HG03571 (cell line): ENCODE measurements at regions not wholly inside any gene's neighbourhood (a gene's known extent, or its start where the extent isn't known, plus 50 kb on each side); places are given as distances from the start of the nearest gene placed in this dataset.
"Not testable (repeated sequence)": the region's sequence is repeated elsewhere in the genome, so short reads cannot be mapped to it uniquely, and the experiment has no call there.

Experiments
- ATAC-seq: cut with Tn5 transposase; IDR thresholded peaks from one replicate; pipeline ENCODE4 v1.9.1; 2021; ENCODE audit not compliant: unreplicated experiment

DNA sequence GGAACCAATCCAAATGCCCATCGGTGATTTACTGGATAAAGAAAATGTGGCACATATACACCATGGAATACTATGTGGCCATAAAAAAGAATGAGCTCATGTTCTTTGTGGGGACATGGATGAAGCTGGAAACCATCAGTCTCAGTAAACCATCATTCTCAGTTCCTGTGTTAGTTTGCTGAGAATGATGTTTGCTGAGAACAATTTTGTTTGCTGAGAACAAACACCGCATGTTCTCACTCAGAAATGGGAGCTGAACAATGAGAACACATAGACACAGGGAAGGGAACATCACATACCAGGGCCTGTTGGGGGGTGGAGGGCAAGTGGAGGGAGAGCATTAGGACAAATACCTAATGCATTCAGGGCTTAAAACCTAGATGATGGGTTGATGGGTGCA lies 185.5 kb downstream of the ANXA1 start:
- ATAC-seq = not testable (repeated sequence)

DNA sequence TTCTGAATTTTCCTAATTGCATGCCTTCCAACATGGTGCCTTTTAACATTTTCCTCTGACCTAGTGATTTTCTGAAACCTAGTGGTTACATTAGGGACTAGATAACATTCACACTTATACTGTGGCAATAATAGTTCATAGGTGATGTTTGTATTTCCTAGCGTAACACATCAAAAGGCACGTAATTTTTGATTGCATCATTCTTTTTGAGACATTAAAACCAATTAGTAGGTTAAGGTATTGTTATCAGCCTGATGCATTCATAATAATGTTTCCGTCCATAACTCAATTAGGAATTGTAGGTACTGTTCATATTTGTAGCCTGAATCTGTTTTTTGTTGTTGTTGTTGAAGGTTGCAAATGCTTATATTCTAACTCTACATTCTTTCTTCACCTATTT lies 192.4 kb downstream of the ANXA1 start:
- ATAC-seq = no peak

DNA sequence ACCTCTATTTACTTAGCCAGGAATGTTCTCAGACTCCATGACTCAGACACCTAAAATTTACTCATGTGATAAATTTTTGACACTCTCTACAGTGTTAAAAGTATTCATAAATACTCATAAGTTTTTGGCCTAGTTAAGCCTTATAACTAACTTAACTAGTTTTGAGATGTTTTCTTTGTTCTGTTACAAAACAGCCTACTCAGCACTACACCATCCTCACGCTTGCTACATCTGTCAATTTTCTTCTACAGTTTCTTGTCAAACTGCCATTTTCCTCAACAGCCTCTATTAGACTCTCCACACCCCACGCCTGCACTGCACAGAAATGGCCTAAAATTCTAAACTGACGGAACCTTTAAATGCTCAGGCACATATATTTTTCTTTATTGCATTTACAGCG lies 195.5 kb downstream of the ANXA1 start:
- no peak for ATAC-seq

DNA sequence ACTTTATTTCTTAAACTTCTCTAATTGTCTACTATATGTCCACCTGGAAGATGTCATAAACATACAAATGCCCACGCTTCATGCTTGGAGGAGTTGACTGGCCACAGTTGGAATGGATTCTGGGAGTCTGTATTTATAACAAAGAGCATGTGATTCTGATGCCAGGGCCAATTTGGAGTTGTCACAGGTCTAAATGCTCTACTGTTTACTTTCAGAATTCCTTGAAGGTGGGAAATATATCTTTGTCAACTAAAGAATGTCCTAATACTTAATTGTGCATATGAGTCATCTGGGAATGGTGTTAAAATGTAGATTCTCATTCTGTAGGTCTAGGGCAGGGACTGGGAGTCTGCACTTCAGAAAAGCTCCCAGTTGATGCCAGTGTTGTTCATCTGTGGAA lies 196.1 kb downstream of the ANXA1 start:
- no peak for ATAC-seq

DNA sequence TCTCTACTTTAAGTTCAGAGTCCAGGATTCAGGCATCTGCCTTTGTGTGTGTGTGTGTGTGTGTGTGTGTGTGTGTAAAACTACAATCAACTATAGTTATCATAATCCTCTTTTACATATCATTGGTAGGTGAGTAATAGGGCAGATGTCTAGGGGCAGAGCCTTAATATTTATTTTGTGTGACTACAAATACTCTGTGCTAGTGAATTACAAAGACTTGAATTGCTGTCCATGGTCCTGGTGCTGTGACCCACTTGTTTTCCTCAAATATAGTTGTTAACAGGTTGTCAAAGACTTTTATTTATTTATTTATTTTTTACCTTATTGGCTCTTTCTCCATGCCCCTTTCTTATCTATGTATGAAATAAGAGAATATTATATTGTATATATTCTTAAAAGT lies 196.8 kb downstream of the ANXA1 start:
- no peak for ATAC-seq

DNA sequence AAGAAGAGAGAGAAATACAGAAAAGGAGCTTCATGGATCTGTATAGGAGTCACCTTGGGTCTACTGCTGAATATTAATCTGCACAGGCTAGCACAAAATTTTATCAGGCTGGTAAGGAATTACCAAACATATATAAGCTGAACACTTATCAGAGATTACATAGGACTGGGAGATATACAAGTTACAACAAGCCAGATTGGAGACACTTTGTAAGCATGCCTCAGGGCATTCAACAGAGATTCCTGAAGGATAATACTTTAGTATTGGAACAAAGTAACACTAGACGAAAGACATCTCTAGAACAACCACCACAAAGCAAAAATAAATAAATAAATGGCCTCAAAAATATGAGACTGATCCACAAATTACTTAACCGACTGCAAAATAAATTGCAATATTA lies 197.8 kb downstream of the ANXA1 start:
- ATAC-seq = no peak

DNA sequence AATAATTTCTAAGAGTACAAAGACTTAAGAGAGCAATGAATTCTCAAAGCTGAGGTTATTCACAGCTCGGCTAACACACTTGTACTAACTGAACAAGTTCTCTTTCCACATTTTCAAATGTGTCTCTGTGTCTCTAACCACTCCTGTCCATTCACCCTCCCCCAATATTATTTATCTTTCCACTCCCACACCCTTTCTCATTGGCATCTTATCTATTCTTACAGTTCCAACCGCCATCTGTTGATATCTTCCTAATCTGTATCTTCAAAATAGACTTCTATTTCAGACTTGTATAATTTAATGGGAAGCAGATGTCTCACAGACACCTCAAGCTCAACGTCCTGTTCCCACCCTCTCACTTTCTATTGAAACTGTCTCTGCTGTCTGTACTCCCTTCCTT lies 205.9 kb downstream of the ANXA1 start:
- ATAC-seq = no peak

DNA sequence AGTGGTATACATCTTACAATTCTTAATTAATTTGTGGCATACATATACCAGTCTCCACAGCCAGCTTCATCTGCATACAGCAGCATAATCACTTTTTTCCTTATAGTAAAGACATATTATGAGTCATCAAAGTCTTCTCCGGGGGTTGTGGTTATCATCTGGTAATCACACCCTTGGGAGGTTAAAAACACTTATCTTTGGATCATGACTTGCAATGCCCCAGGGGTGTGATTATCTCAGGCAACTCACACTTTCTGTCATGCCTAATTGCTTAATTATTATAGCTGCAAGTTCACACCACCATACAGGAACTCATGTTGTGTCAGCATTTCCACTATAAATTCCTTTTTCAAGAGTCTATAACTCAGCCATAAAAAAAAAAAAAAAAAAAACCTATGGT lies 218.4 kb downstream of the ANXA1 start:
- no peak for ATAC-seq

DNA sequence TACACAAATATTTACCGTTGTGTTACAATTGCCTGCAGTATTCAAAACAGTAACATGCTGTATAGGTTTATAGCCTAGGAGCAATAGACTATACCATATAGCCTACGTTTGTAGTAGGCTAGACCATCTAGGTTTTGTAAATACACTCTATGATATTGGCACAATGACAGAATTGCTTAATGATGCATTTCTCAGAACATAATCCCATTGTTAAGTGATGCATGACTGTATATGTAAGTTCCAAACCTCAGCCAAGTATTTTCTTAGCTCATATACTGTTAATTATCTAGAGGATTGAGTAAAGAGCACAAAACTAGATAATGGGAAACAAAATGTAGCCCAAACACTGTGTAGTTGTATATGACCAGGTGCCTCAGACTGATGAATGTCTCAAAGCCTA lies 220.1 kb downstream of the ANXA1 start:
- ATAC-seq = no peak

DNA sequence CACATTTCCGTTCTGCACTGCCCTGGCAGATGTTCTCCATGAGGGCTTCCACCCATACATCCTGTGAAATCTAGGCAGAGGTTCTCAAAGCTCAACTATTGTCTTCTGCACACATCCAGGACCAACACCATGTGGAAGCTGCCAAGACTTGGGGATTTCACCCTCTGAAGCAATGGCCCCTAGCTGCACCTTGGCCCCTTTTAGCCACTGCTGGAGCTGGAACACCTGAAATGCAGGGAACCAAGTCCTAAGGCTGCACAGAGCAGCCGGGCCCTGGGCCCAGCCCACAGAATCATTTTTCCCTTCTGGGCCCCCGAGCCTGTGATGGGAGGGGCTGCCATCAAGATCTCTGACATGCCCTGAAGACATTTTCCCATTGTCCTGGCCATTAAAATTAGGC lies 228.7 kb downstream of the ANXA1 start:
- ATAC-seq = no peak

DNA sequence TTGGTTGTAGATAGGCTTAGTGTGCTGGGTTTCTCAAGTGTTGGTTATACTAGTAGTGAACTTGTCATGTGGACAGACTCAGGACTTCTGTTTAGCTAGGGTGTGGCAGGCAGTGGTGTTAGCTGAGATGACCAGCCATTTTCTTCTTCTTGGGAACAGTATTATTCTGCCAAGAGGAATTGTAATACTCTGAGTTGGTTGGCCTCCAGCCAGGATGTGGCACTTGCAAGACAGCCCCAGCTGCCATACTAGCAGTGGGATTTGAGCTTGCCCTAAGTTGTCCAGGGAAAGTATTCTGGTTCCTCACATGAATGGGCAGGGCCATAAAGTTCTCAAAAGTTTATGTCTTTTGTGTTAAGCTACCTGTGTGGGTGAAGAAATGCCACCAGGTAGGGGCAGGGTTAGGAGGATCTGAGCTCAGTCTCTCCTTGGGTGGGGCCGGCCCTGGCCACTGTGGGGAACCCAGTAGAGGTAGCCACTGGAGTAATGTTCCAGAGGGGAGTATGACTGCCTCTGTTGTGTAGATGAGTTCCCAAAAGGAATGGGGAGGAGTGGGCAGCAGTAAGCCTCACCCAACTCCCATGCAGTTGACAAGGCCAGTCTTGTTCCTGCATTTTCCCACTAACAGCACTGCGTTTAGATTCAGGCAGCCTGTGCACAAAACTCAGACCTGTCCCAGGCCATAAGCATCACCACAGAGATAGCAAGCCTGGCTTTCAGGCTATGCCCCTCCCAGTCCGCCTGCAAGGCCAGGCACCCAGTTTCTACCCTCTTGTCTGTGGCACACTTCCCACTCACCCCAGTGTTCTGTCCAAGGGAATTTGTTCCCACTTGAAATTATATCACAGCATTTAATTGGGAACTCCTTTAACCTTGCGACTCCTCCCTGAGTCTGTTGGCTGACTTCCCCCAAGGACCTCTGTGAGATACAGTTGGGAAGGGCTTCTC lies 250.7 kb downstream of the ANXA1 start:
- no peak for ATAC-seq

DNA sequence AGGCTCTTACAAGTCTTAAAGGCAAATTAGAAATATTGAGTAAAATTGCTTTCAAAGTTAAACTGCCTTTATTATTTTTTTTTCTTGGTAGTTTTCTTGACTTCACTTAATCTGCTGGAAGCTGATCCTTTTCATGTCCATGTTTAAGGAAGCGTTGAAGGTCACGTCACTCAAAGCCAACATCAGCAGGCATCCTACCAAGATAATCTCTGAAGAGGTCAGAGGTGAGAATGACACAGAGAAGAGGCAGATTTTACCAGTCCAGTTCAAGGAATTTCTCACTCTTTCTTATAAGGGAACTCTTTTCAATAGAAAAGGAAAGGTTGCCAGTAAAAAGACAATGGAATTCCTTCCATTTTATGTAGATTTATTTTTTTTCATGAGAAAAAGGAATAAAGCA lies 259.8 kb downstream of the ANXA1 start:
- ATAC-seq = no peak

DNA sequence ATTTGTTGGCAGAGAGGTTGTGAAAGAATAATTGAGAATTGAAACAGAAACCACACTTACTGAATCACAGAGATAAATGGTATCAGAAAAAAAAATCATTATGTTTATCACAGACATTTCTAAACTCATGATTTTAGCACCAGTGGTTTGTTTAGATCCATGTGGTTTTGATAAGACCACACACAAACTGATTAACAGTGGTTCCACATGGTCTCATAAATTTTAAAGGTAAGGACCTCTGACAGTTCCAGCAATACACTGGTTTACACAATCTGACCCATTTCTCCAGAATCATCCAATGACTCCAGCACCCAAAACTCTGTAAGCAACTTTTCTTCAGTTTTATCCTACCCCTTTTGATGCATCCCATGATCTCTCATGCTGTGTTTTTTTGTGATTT lies 261.2 kb downstream of the ANXA1 start:
- ATAC-seq = no peak

DNA sequence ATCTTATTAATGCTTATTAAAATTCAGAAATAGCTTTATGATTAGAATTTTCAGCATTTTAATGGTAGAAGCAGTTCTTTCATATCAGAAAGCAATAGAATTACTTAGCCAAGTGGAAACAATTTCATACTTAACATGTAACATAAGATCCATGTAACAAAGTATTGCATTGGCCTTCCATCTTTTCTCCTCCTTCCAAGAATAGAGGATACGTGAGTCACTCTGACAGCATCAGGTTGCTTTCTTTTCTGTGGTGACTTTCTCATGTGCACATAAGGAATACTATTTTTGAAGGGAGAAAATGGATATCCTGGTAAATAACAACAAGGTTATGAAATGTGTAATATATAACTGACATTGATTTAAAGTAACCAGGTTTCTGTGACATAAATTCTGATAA lies 272.2 kb downstream of the ANXA1 start:
- ATAC-seq = no peak

DNA sequence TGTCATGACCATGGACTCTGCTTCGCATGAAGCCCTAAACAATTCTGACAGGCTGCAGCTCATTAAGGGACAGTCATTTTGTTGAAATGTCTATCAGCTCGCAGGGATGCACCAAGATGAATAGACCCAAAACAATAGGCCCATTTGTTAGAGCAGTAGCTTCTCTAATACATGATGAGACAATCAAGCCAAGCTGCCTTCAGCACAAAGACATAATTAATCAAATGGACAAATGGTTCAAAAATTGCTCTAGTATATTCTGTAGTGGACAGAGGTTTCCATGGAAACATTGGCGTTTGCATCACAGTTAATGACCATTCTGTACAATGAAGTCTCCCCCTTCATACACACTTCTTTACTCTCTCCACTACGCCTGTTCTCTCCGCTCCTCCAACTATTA lies 274.6 kb downstream of the ANXA1 start:
- no peak for ATAC-seq

DNA sequence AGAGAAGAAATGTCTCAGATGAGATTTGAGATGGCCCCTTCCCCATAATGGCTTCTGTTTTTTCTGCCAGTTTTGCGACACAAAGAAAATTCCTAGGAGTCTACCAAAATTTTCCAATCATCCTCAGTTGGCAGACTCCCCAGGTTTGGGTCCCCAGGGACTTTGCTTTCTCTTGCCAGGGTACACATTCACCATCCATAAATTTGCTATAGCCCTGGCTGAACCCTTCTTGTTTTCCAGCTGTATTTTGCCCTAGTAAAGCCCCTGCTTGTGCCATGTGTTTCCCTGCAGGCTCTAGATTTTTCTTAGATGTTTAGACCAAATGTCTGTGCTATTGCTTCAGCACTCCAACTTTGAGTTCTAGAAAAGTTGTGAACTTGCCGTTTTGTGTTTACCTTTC lies 283.2 kb downstream of the ANXA1 start:
- ATAC-seq = no peak

DNA sequence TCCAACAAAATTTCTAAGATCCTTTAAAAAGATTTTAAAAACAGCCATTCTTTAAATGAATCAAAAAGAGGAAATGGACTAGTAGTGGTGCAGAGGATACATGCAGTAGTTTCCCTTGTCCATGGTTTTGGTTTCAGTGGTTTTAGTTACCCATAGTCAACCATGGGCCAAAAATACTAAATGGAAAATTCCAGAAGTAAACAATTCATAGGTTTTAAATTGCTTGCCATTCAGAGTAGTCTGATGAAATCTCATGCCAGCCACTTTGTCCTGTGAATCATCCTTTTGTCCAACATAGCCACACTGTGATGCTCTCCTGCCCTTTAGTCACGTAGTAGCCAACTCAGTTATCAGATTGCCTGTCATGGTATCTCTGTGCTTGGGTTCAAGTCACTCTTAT lies 286.1 kb downstream of the ANXA1 start:
- ATAC-seq = no peak

DNA sequence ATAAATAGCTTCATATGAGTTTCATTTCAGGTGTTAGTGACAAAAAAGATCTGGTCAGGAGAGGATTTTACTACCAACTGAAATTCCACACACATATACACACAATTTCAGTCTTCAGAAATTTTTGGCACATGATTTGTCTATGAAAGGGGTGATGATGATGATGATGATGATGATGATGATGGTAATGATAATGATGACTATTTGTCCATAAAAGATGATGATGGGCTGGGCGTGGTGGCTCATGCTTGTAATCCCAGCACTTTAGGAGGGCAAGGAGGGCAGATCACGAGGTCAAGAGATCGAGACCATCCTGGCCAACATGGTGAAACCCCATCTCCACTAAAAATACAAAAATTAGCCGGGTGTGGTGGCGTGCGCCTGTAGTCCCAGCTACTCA lies 288.2 kb downstream of the ANXA1 start:
- not testable (repeated sequence) for ATAC-seq

DNA sequence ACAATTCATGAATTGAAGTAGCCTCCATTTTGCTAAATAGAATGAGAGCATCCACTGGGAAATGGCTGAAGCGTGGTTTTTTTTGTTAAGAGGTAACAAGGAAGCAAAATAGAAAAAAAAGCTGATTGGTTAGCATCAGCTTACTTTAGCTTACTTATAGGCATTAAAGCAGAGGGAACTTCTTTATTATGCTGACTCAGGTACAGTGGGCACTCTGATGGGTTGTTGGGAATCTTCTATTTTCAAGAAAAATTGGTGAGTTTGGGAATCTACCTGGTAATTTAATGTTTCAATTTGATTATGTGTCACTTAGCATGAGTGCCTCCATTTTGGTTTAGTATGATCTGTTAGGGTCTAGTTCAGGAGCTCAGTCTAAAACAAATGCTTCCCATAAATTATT lies 289.6 kb downstream of the ANXA1 start:
- no peak for ATAC-seq

DNA sequence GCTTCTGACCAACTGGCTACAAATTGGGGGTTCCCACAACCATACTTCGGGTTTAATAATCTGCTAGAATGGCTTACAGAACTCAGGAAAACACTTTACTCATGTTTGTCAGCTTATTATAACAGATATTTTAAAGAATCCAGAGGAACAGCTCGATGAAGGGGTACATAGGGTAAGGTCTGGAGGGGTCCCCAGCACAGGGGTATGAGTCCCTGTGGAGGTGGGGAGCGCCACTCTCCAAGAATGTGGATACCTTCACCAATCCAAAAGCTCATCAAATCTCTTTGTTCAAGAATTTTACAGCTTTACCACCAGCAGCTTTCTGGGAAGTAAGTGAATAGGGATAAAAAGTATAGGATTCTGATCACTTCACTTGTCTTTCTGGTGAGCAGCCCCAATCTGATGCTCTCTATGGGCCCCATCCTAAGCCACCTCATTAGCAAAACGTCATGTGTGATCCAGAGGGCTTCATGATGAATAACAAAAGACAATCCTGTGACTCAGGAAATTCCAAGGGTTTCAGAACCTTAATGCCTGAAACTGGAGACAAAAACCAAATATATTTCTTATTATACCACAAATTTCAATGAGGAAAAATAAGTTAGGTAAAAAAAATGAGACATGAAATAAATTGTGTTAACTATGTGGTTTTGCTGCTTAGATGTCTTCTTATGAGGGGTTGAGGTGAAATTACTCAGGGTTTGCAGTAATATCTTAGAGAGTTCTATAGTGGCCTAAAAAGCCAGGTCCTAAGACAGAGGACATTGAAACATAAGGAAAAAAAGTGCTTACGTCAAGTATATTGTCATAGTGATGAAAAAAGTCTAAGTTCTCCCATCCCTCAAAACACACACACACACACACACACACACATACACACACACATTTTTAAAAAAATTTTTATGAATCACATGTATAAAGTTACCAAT lies 290.5 kb downstream of the ANXA1 start:
- no peak for ATAC-seq

DNA sequence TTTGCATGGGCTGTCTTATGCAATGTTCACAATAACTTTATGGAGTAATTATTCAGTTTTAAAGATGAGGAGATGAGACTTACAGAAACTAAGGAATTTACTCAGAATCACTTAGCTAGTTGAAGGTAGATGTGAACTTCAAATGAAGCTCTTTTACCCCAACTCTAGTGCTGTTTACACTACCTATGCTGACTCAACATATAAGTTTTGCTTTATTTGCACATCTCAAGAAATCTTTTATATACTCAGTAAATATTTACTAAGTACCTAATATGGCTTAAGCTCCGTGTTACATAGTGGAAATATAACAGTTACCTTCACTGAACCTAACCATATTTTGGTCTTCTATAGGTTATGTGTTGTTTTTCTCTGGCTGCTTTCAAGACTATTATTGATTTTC lies 293.2 kb downstream of the ANXA1 start:
- ATAC-seq = no peak

DNA sequence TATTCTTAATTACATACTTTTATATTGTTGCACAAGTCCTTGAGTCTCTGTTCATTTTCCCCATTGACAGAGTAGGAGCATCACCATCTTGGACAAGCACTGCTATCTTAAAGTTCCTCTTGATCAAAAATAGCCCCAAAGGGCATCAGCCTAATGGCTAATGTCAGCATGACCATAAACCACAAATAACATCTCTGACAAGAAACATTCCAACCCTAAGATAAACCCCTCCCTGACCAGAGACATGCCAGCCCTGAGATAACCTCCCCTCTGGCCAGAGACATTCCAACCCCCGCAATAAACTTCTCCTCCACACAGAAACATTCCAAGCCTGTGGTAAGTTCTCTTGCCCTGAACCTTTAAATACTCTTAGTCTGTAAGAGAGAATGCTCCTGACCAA lies 293.7 kb downstream of the ANXA1 start:
- ATAC-seq = not testable (repeated sequence)
